Stimulated activated CD4-positive, alpha-beta T cell treated with anti-CD3 and anti-CD28 coated beads, Interleukin-12 subunit alpha, Interleukin-12 subunit beta, amount 100 ng/mL, for 48 hours (primary cell): ENCODE measurements at regions not wholly inside any gene's neighbourhood (a gene's known extent, or its start where the extent isn't known, plus 50 kb on each side); places are given as distances from the start of the nearest gene placed in this dataset.

Experiments used
- DNase-seq, 3 donors: peaks; one replicate each; pipeline ENCODE4 v3.0.0-alpha.2; 2020; ENCODE audit warnings: low read depth in 2 of 3, low spot score in 1 of 3

GRCh38 chr2:7281231-7282201, 364.3 kb downstream of the RNF144A start:
- DNase-seq, result no peak

GRCh38 chr2:7286120-7286519, 368.9 kb downstream of the RNF144A start:
- no peak for DNase-seq

GRCh38 chr2:7288484-7288883, 371.3 kb downstream of the RNF144A start:
- no peak for DNase-seq

- DNase-seq, result no peak
These were observed 372.5 kb downstream of the RNF144A start for GRCh38 chr2:7289697-7290096.

GRCh38 chr2:7292154-7292691, 375.0 kb downstream of the RNF144A start:
- DNase-seq, result no peak

GRCh38 chr2:7309582-7309981, 392.4 kb downstream of the RNF144A start:
- DNase-seq, result no peak

- DNase-seq, result no peak
These were observed 407.5 kb downstream of the RNF144A start for GRCh38 chr2:7324706-7325105.

GRCh38 chr2:7325186-7325585, 408.0 kb downstream of the RNF144A start:
- no peak for DNase-seq

- no peak for DNase-seq
These were observed 412.3 kb downstream of the RNF144A start for GRCh38 chr2:7329465-7329864.

GRCh38 chr2:7333189-7333765, 416.1 kb downstream of the RNF144A start:
- DNase-seq, result no peak

- DNase-seq, result no peak
These were observed 416.8 kb downstream of the RNF144A start for GRCh38 chr2:7333960-7334493.

GRCh38 chr2:7338961-7339360, 421.7 kb downstream of the RNF144A start:
- no peak for DNase-seq

- DNase-seq, result no peak
These were observed 429.1 kb downstream of the RNF144A start for GRCh38 chr2:7346336-7346735.

- DNase-seq, result no peak
These were observed 431.5 kb downstream of the RNF144A start for GRCh38 chr2:7348761-7349160.

GRCh38 chr2:7352191-7352590, 435.0 kb downstream of the RNF144A start:
- DNase-seq, result no peak

- DNase-seq, result no peak
These were observed 436.4 kb downstream of the RNF144A start for GRCh38 chr2:7353571-7353970.

GRCh38 chr2:7355781-7356180, 438.6 kb downstream of the RNF144A start:
- DNase-seq, result no peak

- no peak for DNase-seq
These were observed 439.8 kb downstream of the RNF144A start for GRCh38 chr2:7356909-7357584.

- no peak for DNase-seq
These were observed 440.8 kb downstream of the RNF144A start for GRCh38 chr2:7357993-7358392.

- no peak for DNase-seq
These were observed 441.7 kb downstream of the RNF144A start for GRCh38 chr2:7358865-7359447.

GRCh38 chr2:7363906-7364305, 446.7 kb downstream of the RNF144A start:
- no peak for DNase-seq
